ENCODE measurements at regions not wholly inside any gene's neighbourhood (a gene's known extent, or its start where the extent isn't known, plus 50 kb on each side); places are given as distances from the start of the nearest gene placed in this dataset.
"Not testable (repeated sequence)": the region's sequence is repeated elsewhere in the genome, so short reads cannot be mapped to it uniquely, and the experiment has no call there.

GRCh38 chr6:16039892-16040627 is 88.8 kb upstream of the MYLIP start:
- DNase-seq: not testable (repeated sequence)

- no peak for DNase-seq
These were observed 89.9 kb upstream of the MYLIP start for GRCh38 chr6:16038938-16039337.

- no peak for DNase-seq
These were observed 93.3 kb upstream of the MYLIP start for GRCh38 chr6:16035488-16036080.

- DNase-seq: no peak
These were observed 95.7 kb upstream of the MYLIP start for GRCh38 chr6:16033214-16033613.

- no peak for DNase-seq
These were observed 97.5 kb upstream of the MYLIP start for GRCh38 chr6:16031278-16031981.

- no peak for DNase-seq
These were observed 99.9 kb upstream of the MYLIP start for GRCh38 chr6:16028966-16029365.

GRCh38 chr6:16020259-16020658 is 108.6 kb upstream of the MYLIP start:
- DNase-seq: no peak

- DNase-seq: no peak
These were observed 109.4 kb upstream of the MYLIP start for GRCh38 chr6:16019462-16019861.

- no peak for DNase-seq
These were observed 110.3 kb upstream of the MYLIP start for GRCh38 chr6:16018626-16019025.

GRCh38 chr6:16014325-16014724 is 114.6 kb upstream of the MYLIP start:
- not testable (repeated sequence) for DNase-seq

- DNase-seq: no peak
These were observed 121.7 kb upstream of the MYLIP start for GRCh38 chr6:16007146-16007545.

- DNase-seq: no peak
These were observed 122.2 kb upstream of the MYLIP start for GRCh38 chr6:16006681-16007080.

GRCh38 chr6:16004934-16005679 is 123.8 kb upstream of the MYLIP start:
- no peak for DNase-seq

GRCh38 chr6:16003197-16003491 is 125.7 kb upstream of the MYLIP start:
- no peak for DNase-seq

GRCh38 chr6:16002332-16003196 is 126.3 kb upstream of the MYLIP start:
- no peak for DNase-seq

GRCh38 chr6:16001158-16001557 is 127.7 kb upstream of the MYLIP start:
- DNase-seq: no peak

- DNase-seq: no peak
These were observed 129.7 kb upstream of the MYLIP start for GRCh38 chr6:15999201-15999600.

- no peak for DNase-seq
These were observed 131.1 kb upstream of the MYLIP start for GRCh38 chr6:15997586-15998388.

- DNase-seq: no peak
These were observed 132.9 kb upstream of the MYLIP start for GRCh38 chr6:15996030-15996429.

GRCh38 chr6:15995493-15995892 is 133.4 kb upstream of the MYLIP start:
- DNase-seq: no peak

- no peak for DNase-seq
These were observed 133.9 kb upstream of the MYLIP start for GRCh38 chr6:15994814-15995459.
